Nucleus accumbens (tissue), 56 donors: ENCODE measurements at regions not wholly inside any gene's neighbourhood (a gene's known extent, or its start where the extent isn't known, plus 50 kb on each side); places are given as distances from the start of the nearest gene placed in this dataset.

Source experiments
- DNase-seq, 56 donors: peaks; one replicate each; lab custom pipeline; 2025; lab: John Stamatoyannopoulos, UW

- DNase-seq: no peak
Observed at GRCh38 chr4:114488301-114488982, 110.2 kb upstream of the UGT8 start.

DNA sequence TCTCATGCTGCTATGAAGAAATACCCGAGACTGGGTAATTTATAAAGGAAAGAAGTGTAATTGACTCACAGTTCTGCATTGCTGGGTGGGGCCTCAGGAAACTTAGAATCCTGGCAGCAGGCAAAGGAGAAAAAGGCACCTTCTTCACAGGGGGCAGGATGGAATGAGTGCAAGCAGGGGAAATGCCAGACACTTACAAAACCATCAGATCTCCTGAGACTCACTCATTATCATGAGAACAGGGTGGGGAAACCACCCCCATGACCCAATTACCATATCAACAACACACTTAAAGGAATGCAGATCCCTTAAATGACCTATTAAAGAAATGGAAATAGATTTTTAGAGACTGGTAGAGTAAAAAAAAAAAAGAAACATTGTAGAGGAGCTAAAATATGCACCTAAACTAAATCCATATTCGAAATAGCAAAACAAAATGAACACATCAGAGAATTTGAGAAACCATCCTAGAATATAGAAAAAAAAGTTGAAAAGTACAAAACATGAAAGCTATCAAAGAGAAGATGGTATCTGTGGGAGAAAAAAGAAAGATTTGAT is 104.3 kb upstream of the UGT8 start:
- no peak for DNase-seq

GRCh38 chr4:114495471-114495928 is 103.1 kb upstream of the UGT8 start:
- DNase-seq: no peak

GRCh38 chr4:114497116-114497515 is 101.5 kb upstream of the UGT8 start:
- DNase-seq: no peak

GRCh38 chr4:114509340-114509739 is 89.3 kb upstream of the UGT8 start:
- no peak for DNase-seq

DNA sequence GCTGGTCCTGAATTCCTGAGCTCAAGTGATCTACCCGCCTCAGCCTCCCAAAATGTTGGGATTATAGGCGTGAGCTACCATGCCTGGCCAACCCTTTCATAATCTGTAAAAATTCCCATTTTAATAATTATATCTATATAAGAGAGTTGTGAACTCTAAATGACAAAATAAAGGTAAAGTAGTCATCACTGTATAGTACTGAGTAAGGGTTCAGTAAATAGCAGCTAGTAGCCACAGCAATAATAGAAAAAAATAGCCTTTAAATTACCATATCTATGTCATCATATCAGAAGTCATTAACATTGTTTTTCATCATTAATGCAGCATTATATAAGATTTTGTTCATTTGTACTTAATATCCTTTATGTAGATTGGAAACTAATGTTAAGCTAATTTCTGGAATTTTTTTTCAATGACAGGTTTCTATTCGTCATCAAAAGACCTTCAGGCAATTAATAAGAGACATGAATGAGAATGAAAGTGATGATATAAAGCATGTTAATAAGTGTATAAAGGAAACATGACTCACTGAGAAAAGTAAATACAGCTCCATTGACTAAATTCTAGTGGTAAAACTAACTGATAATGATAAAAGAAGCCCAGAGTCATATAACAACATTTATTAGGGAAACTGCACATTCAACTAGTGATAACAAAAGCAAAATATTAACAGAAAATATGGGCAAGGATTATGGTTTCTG is 85.9 kb upstream of the UGT8 start:
- no peak for DNase-seq

DNA sequence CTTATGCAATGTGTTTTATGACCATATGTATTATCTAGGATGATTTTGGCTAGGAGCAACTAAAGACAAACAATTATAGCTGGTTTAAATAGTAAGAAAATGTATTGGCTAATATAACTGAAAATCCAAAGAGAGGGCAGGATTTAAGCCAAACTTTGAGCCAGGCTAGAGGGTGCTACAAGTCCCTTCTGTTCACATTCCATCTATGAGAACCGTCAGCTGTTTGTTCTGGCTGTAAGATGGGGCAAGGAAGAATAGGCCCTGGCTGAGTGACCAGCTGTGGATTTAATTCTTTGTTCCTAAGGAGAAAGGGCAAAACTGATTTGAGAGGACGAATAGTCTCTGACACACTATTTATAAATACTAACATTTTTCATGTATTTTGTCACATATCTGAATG is 79.2 kb upstream of the UGT8 start:
- peak in 7 of 56 donors; percentile 3 to 20 (median 11) for DNase-seq

DNA sequence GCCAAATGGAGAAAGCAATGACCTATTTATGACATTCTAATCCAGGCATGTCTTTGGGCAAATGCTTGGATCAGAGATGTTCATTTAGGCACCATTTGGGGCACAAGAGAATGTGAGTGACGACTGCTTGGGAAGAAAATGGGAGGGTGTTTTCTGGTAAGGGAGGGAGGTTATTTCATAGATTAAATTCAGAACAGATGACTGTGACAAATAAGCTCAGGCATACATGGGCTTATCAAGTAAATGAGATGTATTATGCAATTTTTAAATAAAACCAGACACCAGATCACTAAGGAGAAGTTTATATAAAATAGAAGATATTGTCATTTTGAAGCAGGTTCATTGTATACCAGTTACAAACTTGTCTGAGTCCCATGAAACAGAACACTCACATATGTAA is 71.4 kb upstream of the UGT8 start:
- DNase-seq: no peak

DNA sequence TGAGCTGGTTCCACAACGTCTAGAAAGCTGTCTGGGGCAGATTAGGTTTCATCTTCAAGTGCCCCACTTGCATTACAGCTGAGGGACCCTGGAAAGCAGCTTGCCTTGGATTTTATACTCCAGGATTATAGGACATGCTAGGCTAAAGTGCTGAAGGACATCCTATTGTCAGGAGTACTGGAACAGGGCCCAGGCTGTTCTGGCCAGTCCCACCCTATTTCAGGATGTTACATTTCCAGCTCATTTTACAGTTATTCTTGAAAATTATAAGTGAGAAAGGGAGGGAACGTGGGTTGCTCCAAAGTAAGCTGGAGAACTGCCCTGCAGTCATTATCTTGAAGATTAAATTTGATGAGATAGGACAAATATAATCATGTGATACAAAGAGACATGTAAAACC is 71.0 kb upstream of the UGT8 start:
- peak in 1 of 56 donors; percentile 4 for DNase-seq

GRCh38 chr4:114535725-114536124 is 62.9 kb upstream of the UGT8 start:
- no peak for DNase-seq

DNA sequence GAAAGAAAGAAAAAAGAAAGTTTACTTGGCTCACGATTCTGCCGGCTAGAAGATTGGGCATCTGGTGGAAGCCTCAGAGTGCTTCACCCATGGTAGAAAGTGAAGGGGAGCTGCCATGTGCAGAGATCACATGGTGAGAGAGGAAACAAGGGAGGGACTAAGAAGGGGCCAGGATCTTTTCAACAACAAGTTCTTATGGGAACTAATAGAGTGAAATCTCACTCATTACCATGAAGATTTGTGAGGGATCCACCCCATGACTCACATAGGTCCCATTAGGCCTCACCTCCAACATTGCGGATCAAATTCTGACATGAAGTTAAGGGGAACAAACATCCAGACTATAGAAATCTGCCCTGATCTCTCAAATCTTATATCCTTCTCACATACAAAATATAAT is 61.3 kb upstream of the UGT8 start:
- no peak for DNase-seq

DNA sequence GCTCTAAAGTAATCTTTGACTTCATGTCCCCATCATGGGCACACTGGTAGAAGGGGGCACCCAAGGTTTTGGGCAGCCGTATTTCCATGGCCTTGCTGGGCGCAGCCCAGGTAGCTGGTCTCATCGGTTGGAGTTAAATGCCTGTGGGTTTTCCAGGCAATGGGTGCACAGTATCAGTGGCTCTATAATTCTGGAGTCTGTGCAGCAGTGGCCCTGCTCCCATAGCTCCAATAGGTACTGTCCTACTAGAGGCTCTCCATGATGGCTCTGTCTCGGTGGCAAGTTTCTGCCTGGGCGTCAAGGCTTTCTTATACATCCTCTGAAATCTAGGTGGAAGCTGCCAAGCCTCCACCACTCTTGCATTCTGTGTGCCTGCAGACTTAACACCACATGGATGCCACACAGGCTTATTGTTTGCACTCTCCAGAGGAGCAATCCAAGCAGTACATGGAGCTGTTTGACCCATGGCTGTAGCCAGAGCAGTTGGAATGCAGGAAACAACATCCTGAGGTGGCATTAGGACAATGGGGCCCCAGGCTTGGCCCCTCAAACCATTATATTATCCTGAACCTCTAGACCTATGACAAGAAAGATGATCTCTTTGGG is 60.5 kb upstream of the UGT8 start:
- no peak for DNase-seq

DNA sequence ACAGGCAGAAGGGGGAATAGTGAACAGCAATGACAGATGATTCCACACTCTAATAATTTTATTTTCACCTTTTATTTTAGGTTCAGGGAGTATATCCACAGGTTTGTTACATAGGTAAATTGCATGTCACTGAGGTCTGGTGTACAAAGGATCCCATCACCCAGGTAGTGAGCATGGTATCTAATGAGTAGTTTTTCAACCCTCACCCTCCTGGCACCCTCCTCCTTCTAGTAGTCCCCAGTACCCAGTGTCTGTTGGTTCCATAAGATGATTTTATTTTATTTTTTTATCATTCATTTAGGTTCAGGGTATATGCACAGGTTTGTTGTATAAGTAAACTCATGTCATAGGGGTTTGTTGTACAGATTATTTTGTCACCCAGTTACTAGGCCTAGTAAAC is 58.6 kb upstream of the UGT8 start:
- no peak for DNase-seq

- DNase-seq: no peak
Observed at GRCh38 chr4:114547340-114548134, 51.1 kb upstream of the UGT8 start.
